Progenitor cell of endocrine pancreas (in vitro differentiated cells): ENCODE measurements at regions not wholly inside any gene's neighbourhood (a gene's known extent, or its start where the extent isn't known, plus 50 kb on each side); places are given as distances from the start of the nearest gene placed in this dataset.

Experiments used
- DNase-seq: peaks from one replicate; pipeline ENCODE4 v3.0.0; 2021; ENCODE audit warnings: low spot score; ENCODE audit not compliant: unreplicated experiment
- H3K27ac Mint-ChIP-seq: 2 replicates; pipeline ENCODE4 v1.8.0; 2021; ENCODE audit warnings: mild to moderate bottlenecking, moderate library complexity, mixed read lengths
- H3K27me3 Mint-ChIP-seq: 2 replicates; pipeline ENCODE4 v1.8.0; 2021; ENCODE audit warnings: mixed read lengths
- H3K36me3 Mint-ChIP-seq: 2 replicates; pipeline ENCODE4 v1.8.0; 2022; ENCODE audit warnings: mixed read lengths; ENCODE audit not compliant: insufficient read depth
- H3K4me1 Mint-ChIP-seq: 2 replicates; pipeline ENCODE4 v1.8.0; 2021; ENCODE audit warnings: low read depth, mixed read lengths
- H3K4me3 Mint-ChIP-seq: 2 replicates; pipeline ENCODE4 v1.8.0; 2021; ENCODE audit warnings: low read depth, mild to moderate bottlenecking, moderate library complexity, mixed read lengths
- H3K9me3 Mint-ChIP-seq: 2 replicates; pipeline ENCODE4 v1.8.0; 2021; ENCODE audit warnings: low read depth, mixed read lengths
- TF ChIP-seq, protein P1 (sequence below): fragments of 200-600 bp; sonication (generic); IDR thresholded peaks from one replicate; pipeline ENCODE4 v1.5.0; 2021; ENCODE audit warnings: antibody characterized with exemption, mild to moderate bottlenecking; ENCODE audit not compliant: unreplicated experiment

DNA sequence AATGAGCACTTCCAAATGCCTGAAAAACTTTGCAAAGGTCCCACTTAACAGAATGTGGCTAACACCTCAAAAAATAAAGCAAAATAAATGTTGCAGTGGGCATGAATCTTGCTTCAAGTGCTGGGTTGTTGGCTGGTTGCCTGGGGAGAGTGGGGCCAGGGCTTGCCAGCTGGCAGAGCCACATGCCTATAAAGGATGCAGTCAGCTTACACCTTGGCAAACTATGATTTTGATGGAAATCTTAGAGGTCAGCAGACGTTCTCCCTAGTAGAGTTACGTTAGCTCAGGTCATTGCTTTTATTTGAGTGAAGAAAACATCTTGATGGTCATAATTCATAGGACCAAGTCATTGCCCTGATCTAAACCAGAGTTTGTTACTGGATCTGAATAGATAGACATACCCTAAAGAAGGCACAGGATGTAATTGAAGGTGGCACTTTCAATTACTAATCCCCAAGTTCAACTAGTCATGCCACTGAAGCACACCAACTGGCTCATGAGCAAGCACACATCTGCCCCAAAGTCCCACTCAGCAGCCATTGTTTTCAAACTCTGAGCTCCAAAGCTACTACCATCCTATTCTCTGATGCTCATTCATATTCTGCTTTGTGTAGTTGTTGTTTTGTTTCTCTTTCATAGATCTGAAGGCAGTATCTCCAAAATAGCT lies 51.2 kb upstream of the ZSWIM6 start:
- DNase-seq = no peak
- Mint-ChIP-seq H3K27me3 (peaks cover 3% of the 10 kb centered on the region), H3K9me3 (no peaks in the 10 kb centered on the region), H3K4me3 (no peak overlapping the region), H3K27ac (no peak overlapping the region), H3K4me1 (peaks cover 7% of the 10 kb centered on the region), H3K36me3 (no peaks in the 10 kb centered on the region)
- TF ChIP-seq, protein P1, sequence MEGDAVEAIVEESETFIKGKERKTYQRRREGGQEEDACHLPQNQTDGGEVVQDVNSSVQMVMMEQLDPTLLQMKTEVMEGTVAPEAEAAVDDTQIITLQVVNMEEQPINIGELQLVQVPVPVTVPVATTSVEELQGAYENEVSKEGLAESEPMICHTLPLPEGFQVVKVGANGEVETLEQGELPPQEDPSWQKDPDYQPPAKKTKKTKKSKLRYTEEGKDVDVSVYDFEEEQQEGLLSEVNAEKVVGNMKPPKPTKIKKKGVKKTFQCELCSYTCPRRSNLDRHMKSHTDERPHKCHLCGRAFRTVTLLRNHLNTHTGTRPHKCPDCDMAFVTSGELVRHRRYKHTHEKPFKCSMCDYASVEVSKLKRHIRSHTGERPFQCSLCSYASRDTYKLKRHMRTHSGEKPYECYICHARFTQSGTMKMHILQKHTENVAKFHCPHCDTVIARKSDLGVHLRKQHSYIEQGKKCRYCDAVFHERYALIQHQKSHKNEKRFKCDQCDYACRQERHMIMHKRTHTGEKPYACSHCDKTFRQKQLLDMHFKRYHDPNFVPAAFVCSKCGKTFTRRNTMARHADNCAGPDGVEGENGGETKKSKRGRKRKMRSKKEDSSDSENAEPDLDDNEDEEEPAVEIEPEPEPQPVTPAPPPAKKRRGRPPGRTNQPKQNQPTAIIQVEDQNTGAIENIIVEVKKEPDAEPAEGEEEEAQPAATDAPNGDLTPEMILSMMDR = no peak

DNA sequence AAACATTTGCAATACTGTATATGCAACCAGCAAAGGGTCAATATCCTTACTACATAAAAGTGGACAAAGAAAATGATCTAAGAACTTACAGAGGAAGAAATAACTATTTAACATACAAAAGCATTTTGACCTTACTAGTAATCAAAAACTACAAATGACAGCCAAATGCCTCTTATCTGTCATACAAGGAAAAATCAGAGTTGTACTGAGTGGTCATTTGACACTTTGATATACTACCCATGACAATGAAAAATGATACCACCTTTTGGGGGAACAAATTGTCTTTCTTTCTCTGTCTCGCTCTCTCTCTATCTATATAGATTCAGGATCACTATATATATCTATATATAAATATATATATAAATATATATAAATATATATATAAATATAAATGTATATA lies 50.4 kb upstream of the ZSWIM6 start:
- Mint-ChIP-seq H3K9me3 (no peaks in the 10 kb centered on the region), H3K4me3 (no peak overlapping the region), H3K27ac (no peak overlapping the region), H3K36me3 (no peaks in the 10 kb centered on the region), H3K4me1 (peaks cover 6% of the 10 kb centered on the region), H3K27me3 (peaks cover 3% of the 10 kb centered on the region)
- TF ChIP-seq, protein P1 = no peak
- DNase-seq = no peak
